HG03060 (cell line): ENCODE measurements at regions not wholly inside any gene's neighbourhood (a gene's known extent, or its start where the extent isn't known, plus 50 kb on each side); places are given as distances from the start of the nearest gene placed in this dataset.
"Not testable (repeated sequence)": the region's sequence is repeated elsewhere in the genome, so short reads cannot be mapped to it uniquely, and the experiment has no call there.

Experiments used
- ATAC-seq: cut with Tn5 transposase; IDR thresholded peaks from one replicate; pipeline ENCODE4 v1.9.1; 2021; ENCODE audit warnings: low read depth, moderate number of reproducible peaks; ENCODE audit not compliant: unreplicated experiment

GRCh38 chr22:47549741-47550340 is 787.4 kb downstream of the TBC1D22A start:
- ATAC-seq: no peak

GRCh38 chr22:47548953-47549740 is 786.7 kb downstream of the TBC1D22A start:
- ATAC-seq: no peak

GRCh38 chr22:47547881-47548650 is 785.6 kb downstream of the TBC1D22A start:
- ATAC-seq: no peak

DNA sequence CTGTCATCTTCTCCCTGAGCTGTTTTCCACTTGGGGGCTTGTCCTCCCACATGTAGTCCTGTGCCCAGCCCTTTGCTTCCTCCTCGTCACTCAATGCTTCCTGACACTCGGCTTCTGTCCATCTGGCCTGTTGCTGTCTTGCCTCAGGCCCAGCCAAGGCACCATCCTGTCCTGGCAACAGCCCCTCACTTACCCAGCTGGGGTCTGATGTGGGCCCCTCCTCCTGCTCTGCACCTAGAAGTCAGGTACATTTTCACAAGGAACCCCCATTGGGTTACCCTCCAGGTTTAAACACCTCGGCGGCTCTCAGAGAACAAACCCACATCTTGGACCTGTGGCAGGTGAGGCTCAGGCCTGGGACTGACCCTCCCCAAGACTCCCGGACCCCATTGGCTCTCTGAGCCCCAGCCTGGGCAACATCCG is 784.8 kb downstream of the TBC1D22A start:
- no peak for ATAC-seq

- no peak for ATAC-seq
These were observed 782.2 kb downstream of the TBC1D22A start for GRCh38 chr22:47544696-47545095.

DNA sequence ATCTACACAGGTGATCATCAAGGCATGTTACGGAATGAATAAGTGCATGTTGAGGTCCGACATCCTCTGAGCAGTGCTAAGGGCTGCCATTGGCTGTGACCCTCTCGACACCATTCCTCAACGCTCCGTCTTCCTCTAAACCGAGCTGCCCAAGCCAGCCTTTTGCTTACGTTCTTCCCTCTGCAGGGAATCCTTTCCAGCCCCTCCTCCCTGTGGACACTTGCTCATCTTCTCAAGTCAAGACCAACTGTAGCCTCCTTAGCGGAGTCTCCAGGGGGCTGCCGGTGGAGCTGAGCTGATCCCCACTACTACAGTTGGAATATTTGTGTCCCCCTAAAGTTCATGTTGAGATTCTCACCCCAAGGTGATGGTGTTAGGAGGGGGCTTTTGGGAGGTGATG is 781.0 kb downstream of the TBC1D22A start:
- no peak for ATAC-seq

- no peak for ATAC-seq
These were observed 777.6 kb downstream of the TBC1D22A start for GRCh38 chr22:47540011-47540410.

- ATAC-seq: no peak
These were observed 776.9 kb downstream of the TBC1D22A start for GRCh38 chr22:47539374-47539773.

DNA sequence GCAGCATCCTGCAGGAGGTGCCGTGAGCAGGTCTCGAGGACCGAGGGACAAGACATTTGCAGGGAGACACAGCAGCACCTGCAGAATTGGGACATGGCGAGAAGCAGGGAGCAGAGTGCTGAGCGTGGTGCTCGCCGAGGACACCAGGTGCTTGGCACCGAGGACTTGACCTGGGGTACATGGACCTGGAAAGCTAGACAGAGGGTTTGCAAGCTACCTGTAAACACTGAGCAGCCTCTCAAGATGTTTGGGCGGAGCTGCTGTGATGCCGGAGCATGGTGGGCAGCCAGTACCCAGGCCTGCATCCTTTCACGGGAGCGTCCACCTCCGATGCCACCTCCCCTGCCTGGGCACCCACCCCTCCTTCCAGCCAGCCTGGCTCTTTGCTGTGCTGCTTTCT is 773.2 kb downstream of the TBC1D22A start:
- no peak for ATAC-seq

DNA sequence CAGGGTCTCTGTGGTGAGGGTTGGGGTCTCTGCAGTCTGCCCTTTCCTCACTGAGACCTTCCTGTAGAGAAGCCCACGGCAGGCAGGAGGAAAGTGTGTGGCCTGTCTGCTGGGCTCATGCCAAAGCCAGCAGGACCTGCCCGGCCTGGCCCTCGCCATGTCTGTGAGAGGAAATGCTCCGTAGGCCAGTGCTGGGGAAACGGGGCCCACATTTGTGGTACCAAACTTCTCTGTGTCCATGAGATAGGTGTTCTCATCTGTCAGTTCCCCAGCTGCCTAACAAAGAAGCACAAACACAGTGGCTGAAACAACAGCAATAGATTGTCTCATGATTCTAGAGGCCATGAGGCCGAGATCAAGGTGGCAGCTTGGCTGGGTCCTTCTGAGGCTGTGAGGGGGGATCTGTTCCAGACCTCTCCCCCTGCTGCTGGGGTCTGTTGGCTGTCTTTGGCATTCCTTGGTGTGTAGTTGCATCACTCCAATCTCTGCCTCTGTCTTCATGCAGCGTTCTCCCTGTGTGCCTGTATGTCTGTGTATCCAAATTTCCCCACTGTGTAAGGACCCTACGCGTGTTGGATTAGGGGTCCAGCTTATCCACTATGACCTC is 772.5 kb downstream of the TBC1D22A start:
- ATAC-seq: no peak

DNA sequence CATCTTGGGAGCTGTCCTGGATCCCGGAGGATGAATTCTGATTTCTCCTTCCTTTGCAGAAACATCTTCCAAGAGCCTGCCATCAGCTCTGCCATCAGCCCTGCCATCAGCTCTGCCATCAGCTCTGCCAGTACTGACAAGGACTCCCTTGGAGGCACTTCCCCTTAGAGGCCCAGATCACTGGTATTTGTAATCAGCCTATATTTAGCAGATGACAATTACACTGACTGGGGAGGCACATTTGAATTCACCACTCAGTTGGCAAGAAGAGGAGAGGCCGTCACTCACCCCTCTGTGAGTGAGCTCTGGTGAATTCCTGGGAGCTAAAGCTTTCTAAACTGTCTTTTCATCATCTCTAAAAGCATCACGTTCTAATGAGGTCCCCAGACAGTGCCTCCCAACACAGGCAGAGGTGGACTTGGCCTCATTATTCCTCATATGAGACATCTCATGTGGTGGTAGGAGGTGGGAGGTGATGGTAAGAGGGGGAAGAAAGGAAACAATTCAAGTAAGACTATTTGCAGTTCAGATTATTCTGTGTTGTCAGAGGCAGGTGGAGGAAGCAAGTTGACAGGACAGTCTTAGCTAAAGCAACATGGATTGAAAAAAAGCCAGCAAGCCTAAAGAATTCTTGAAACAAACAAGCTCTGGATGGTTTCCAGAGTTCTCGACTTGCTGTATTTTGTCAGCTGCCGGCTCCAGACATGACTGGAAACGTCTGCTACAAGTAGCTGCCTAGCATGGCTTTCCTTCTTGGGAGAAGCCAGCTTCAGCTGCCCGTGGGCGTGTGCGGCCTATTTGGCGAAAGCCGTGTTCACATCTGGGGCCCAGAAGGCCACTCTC is 771.7 kb downstream of the TBC1D22A start:
- ATAC-seq: no peak

DNA sequence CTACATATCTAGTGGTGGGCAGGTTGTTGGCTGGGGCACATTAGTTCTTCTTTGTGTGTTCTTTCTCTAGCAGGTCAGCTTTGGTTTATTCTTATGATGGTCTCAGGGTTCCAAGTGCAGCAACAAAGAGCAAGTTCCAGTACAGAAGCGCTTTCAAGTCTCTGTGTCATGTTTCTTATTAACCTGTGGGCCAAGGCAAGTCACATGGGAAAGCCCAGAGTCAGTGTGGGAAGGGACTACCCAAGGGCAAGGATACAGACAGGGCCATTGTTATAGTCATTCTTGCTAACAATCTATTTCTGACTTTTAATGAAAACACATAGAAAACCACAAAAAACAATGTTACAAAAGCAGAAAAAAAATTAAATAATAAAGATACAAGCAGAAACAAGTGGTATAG is 754.6 kb downstream of the TBC1D22A start:
- no peak for ATAC-seq

DNA sequence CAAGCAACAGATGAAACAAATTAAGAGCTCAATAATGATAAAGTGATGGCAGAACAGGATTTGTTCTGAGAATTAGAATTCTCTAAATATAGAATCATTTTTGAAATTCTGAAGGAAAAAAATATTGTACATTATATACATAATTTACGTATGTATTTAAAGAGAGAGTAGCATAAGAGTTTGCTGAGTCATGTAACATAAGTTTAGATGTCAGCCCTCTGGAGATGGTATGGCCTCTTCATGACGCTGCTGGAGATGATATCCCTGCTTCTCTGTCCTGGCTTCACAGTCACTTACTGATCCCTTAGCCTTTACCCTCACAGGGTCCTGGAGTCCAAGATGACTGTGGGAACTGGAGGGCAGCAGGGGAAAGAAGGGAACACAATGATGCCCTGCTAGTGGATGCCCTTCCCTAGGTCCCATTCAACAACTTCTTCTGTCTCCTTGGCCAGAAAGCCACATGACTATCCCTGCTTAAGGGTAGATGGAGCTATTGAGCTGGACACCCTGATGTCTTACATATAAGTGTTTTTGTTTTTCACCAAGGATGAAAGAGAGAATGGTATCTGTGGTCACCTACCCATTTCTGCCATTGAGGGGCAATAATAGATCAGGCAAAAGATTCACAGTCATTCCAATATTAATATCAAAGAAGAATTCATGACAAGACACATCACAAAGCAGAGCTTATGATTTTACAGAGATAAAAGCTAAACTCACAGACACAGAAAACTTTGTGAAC is 753.1 kb downstream of the TBC1D22A start:
- ATAC-seq: no peak

DNA sequence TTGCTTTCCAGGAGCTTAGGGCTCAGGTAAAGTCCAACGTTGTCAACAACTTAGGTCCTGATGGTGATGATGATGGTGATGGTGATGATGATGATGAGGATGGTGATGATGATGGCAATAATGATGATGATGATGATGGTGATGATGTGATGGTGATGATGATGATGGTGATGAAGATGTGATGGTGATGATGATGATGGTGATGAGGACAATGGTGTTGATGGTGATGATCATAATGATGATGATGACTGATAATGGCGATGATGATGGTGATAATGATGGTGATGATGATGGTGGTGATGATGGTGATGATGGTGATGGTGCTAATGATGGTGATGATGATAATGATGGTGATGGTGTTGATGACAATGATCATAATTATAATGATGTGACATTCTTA is 750.2 kb downstream of the TBC1D22A start:
- ATAC-seq: no peak

DNA sequence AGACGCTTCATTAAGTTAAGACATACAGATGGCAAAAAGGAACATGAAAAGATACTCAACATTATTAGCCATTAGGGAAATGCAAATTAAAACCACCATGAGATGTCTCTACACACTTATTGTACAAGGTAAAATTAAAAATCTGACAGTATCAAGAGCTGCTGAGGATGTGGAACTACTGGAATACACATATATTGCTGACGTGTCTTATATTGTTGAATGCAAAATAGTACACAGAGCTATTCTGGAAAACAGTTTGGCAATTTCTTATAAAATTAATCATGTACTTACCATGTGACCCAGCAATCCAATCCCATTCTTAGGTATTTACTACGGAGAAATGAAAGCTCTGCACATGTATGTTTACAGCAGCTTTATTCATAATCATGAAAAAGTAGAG is 742.5 kb downstream of the TBC1D22A start:
- no peak for ATAC-seq

GRCh38 chr22:47498969-47499495 is 736.6 kb downstream of the TBC1D22A start:
- ATAC-seq: no peak

DNA sequence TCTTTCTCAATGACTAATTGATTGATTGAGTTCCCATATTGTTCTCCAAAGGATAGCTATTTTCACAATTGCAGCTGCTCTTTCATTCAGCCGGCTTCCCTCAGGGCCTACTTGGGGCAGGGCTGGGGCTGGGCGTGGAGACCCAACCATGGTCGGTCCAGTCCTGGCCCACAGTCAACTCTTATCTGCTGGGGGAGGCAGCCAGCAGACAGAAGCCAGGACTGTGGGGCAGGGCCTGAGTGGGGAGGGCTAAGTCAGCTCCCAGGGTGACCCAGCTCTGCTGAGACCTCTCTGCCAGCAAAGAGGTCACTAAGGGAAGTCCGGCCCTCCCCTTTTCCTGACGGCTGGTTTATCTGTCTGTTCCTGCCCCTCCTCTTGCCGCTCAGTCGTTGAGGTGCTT is 735.2 kb downstream of the TBC1D22A start:
- no peak for ATAC-seq

GRCh38 chr22:47495110-47495509 is 732.7 kb downstream of the TBC1D22A start:
- no peak for ATAC-seq

GRCh38 chr22:47488131-47488530 is 725.7 kb downstream of the TBC1D22A start:
- ATAC-seq: not testable (repeated sequence)
